Tibial artery (tissue), 4 donors: ENCODE measurements at regions not wholly inside any gene's neighbourhood (a gene's known extent, or its start where the extent isn't known, plus 50 kb on each side); places are given as distances from the start of the nearest gene placed in this dataset.
"Not testable (repeated sequence)": the region's sequence is repeated elsewhere in the genome, so short reads cannot be mapped to it uniquely, and the experiment has no call there.

Experiments
- DNase-seq, 2 donors: peaks; one replicate each; pipeline ENCODE4 v3.0.0-alpha.2; 2019
- H3K27ac ChIP-seq, 2 donors: fragments of 200-600 bp; sonication (generic) in 1 of 2; 1 replicate in 1 of 2; 2 replicates in 1 of 2; pipeline ENCODE4 v1.5.1; 2018 to 2019; ENCODE audit warnings: mild to moderate bottlenecking in 1 of 2
- H3K27me3 ChIP-seq, 2 donors: fragments of 200-600 bp; sonication (generic) in 1 of 2; one replicate each; pipeline versions ENCODE4 v1.5.1 to v1.6.0; 2016 to 2019
- H3K36me3 ChIP-seq, 3 donors: fragments of 200-600 bp; sonication (generic) in 2 of 3; one replicate each; pipeline ENCODE4 v1.5.1; 2016 to 2019; ENCODE audit warnings: mild to moderate bottlenecking in 2 of 3
- H3K4me1 ChIP-seq, 4 donors: fragments of 200-600 bp; sonication (generic) in 2 of 4; 1 replicate in 3 of 4; 2 replicates in 1 of 4; pipeline ENCODE4 v1.5.1; 2016 to 2019
- H3K4me3 ChIP-seq, 2 donors: fragments of 200-600 bp; sonication (generic) in 1 of 2; 1 replicate in 1 of 2; 2 replicates in 1 of 2; pipeline ENCODE4 v1.5.1; 2018 to 2019; ENCODE audit warnings: mild to moderate bottlenecking in 2 of 2
- H3K9me3 ChIP-seq, 3 donors: fragments of 200-600 bp; sonication (generic) in 1 of 3; one replicate each; pipeline ENCODE4 v1.5.1; 2016 to 2019
- CTCF ChIP-seq, 2 experiments: fragments of 200-600 bp in 1 of 2; fragments of 450-650 bp in 1 of 2; IDR thresholded peaks; one replicate each; pipeline ENCODE4 v1.5.1; 2017 to 2019; ENCODE audit warnings: antibody characterized with exemption in 2 of 2, mild to moderate bottlenecking in 1 of 2, moderate library complexity in 1 of 2
- intact Hi-C: fragments of 100-400 bp; cut with DNase I; formaldehyde crosslinking; loops from one replicate; pipeline ENCODE4 v1.15.0; 2023; ENCODE audit warnings: low total_unique reads

GRCh38 chr12:104887452-104887851 lies 70.6 kb downstream of the SLC41A2 start:
- Histone ChIP-seq H3K27me3 (no peaks in the 10 kb centered on the region), H3K4me1 (peaks cover 0 to 7% (median 0%) of the 10 kb centered on the region in 4 donors), H3K9me3 (no peaks in the 10 kb centered on the region), H3K27ac (no peak overlapping the region), H3K36me3 (peaks cover 0 to 4% (median 0%) of the 10 kb centered on the region in 3 donors), H3K4me3 (no peak overlapping the region)
- intact Hi-C loops, result no loop called here
- DNase-seq, result no peak
- no peak for TF ChIP-seq CTCF (IDR thresholded peaks at IDR 0.05)

- no peaks in the 10 kb centered on the region for H3K27me3 ChIP-seq
- intact Hi-C loops, result no loop called here
- no peak overlapping the region for H3K27ac ChIP-seq
- H3K4me3 ChIP-seq, result no peak overlapping the region
- H3K4me1 ChIP-seq, result peaks cover 0 to 7% (median 0%) of the 10 kb centered on the region in 4 donors
- H3K36me3 ChIP-seq, result peaks cover 0 to 4% (median 0%) of the 10 kb centered on the region in 3 donors
- no peak for DNase-seq
- no peak for TF ChIP-seq CTCF (IDR thresholded peaks at IDR 0.05)
- no peaks in the 10 kb centered on the region for H3K9me3 ChIP-seq
Measured at GRCh38 chr12:104886418-104887401, 71.4 kb downstream of the SLC41A2 start.

- not testable (repeated sequence) for H3K27ac ChIP-seq, DNase-seq, H3K4me1 ChIP-seq
Measured at GRCh38 chr12:104878858-104879257, 79.2 kb downstream of the SLC41A2 start.

GRCh38 chr12:104877103-104877705 lies 80.9 kb downstream of the SLC41A2 start:
- H3K27me3 ChIP-seq, result no peaks in the 10 kb centered on the region
- intact Hi-C loops, result loop anchor here (5.0 to 10.0 kb wide), 2 partner anchors 420 to 672 kb away; partner anchors contain the start of gene CHST11
- no peak overlapping the region for H3K4me3 ChIP-seq
- H3K36me3 ChIP-seq, result no peaks in the 10 kb centered on the region
- DNase-seq, result peak in 1 of 2 donors; percentile 52
- no peaks in the 10 kb centered on the region for H3K9me3 ChIP-seq
- peaks cover 0 to 11% (median 0%) of the 10 kb centered on the region in 4 donors for H3K4me1 ChIP-seq
- TF ChIP-seq CTCF (IDR thresholded peaks at IDR 0.05), result peak; percentile 69 to 77
- H3K27ac ChIP-seq, result no peak overlapping the region

More at GRCh38 chr12:104878858-104879257, 79.2 kb downstream of the SLC41A2 start:
- not testable (repeated sequence) for H3K9me3 ChIP-seq, H3K27me3 ChIP-seq, H3K36me3 ChIP-seq, H3K4me3 ChIP-seq
- intact Hi-C loops, result loop anchor here (5.0 to 10.0 kb wide), 2 partner anchors 422 to 674 kb away; partner anchors contain the start of gene CHST11

GRCh38 chr12:104873374-104873773 lies 84.7 kb downstream of the SLC41A2 start:
- TF ChIP-seq CTCF (IDR thresholded peaks at IDR 0.05), result no peak
- Histone ChIP-seq H3K27ac (peak overlapping the region in 1 of 2 donors; percentile 34), H3K4me1 (peaks cover 0 to 18% (median 2%) of the 10 kb centered on the region in 4 donors), H3K27me3 (no peaks in the 10 kb centered on the region), H3K9me3 (no peaks in the 10 kb centered on the region), H3K4me3 (no peak overlapping the region), H3K36me3 (no peaks in the 10 kb centered on the region)
- no peak for DNase-seq
- intact Hi-C loops, result loop anchor here (10.0 kb wide), 1 partner anchor 669 kb away; no protein-coding TSS in a partner anchor
